ENCODE measurements at regions not wholly inside any gene's neighbourhood (a gene's known extent, or its start where the extent isn't known, plus 50 kb on each side); places are given as distances from the start of the nearest gene placed in this dataset.

- TF ChIP-seq MAX (IDR thresholded peaks at IDR 0.05; ENCODE audit: insufficient read depth, insufficient read length) (no peak), CTCF (IDR thresholded peaks at IDR 0.05; ENCODE audit: extremely low read depth in 1 of 2, insufficient read depth in 1 of 2, low read depth in 1 of 2, low read length in 2 of 2) (no peak), EZH2 (IDR thresholded peaks at IDR 0.05; ENCODE audit: borderline replicate concordance, low read depth, low read length, severe bottlenecking) (no peak), POLR2A (IDR thresholded peaks at IDR 0.05; ENCODE audit: low read depth, low read length) (no peak), MYC (IDR thresholded peaks at IDR 0.05; ENCODE audit: low read depth, low read length) (no peak)
Observed at GRCh38 chr1:192872010-192872409, 63.2 kb downstream of the RGS2 start.

All from endothelial cell of umbilical vein (primary cell).